HFFc6 (cell line): ENCODE measurements at regions not wholly inside any gene's neighbourhood (a gene's known extent, or its start where the extent isn't known, plus 50 kb on each side); places are given as distances from the start of the nearest gene placed in this dataset.
A peak's percentile ranks its signal among the peaks of the same experiment; 100 is the strongest.

Experiments used
- DNase-seq: peaks from one replicate; pipeline ENCODE4 v3.0.0-alpha.2; 2018
- H3K27ac Mint-ChIP-seq: 2 replicates; pipeline ENCODE4 v1.8.0; 2020; ENCODE audit warnings: mild to moderate bottlenecking, mixed read lengths
- H3K27me3 Mint-ChIP-seq: 2 replicates; pipeline ENCODE4 v1.8.0; 2021; ENCODE audit warnings: mild to moderate bottlenecking, moderate library complexity, mixed read lengths; ENCODE audit not compliant: insufficient read depth
- H3K36me3 Mint-ChIP-seq: 2 replicates; pipeline ENCODE4 v1.8.0; 2021; ENCODE audit warnings: low read depth, mixed read lengths
- H3K4me1 Mint-ChIP-seq: 2 replicates; pipeline ENCODE4 v1.8.0; 2020; ENCODE audit warnings: low read depth, mixed read lengths
- H3K4me3 Mint-ChIP-seq: 2 replicates; pipeline ENCODE4 v1.8.0; 2020; ENCODE audit warnings: mild to moderate bottlenecking, moderate library complexity, mixed read lengths
- H3K9me3 Mint-ChIP-seq: 2 replicates; pipeline ENCODE4 v1.8.0; 2020; ENCODE audit warnings: mild to moderate bottlenecking, mixed read lengths
- CTCF ChIP-seq: fragments of 200-600 bp; sonication (generic); IDR thresholded peaks from 2 replicates; pipeline ENCODE4 v1.5.0; 2021; ENCODE audit warnings: antibody characterized with exemption, mild to moderate bottlenecking

DNA sequence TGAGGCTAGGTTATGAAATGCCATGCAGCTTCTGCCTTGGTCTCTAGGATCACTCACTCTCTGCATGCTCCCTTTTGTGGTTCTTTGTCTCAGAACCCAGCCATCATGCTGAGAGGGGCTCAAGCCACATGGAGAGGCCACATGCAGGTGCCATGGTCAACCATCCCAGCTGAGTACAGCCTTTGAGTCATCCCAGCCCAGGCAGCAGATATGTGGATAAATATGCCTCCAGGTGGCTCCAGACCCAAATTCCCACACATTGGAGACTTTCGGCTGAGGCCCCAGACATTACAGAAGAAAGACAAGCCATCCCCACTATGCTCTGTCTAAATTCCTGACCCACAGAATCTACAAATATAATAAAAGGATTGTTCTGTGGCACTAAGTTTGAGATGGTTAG is 102.0 kb downstream of the LHX9 start:
- H3K9me3 Mint-ChIP-seq: no peaks in the 10 kb centered on the region
- TF ChIP-seq CTCF: no peak
- H3K27ac Mint-ChIP-seq: peak overlapping the region; percentile 84
- no peak for DNase-seq
- H3K36me3 Mint-ChIP-seq: no peaks in the 10 kb centered on the region; the same call in 1 of the 2 replicates
- peak overlapping the region; percentile 47; the same call in 1 of the 2 replicates for H3K4me3 Mint-ChIP-seq
- H3K27me3 Mint-ChIP-seq: no peaks in the 10 kb centered on the region; the same call in none of the 2 replicates
- peaks cover 53% of the 10 kb centered on the region for H3K4me1 Mint-ChIP-seq

GRCh38 chr1:198024336-198024735 is 107.2 kb downstream of the LHX9 start:
- DNase-seq: no peak
- H3K4me3 Mint-ChIP-seq: no peak overlapping the region
- H3K27me3 Mint-ChIP-seq: no peaks in the 10 kb centered on the region; the same call in 1 of the 2 replicates
- TF ChIP-seq CTCF: no peak
- no peaks in the 10 kb centered on the region; the same call in 1 of the 2 replicates for H3K36me3 Mint-ChIP-seq
- H3K9me3 Mint-ChIP-seq: no peaks in the 10 kb centered on the region
- H3K27ac Mint-ChIP-seq: no peak overlapping the region
- peaks cover 26% of the 10 kb centered on the region for H3K4me1 Mint-ChIP-seq

DNA sequence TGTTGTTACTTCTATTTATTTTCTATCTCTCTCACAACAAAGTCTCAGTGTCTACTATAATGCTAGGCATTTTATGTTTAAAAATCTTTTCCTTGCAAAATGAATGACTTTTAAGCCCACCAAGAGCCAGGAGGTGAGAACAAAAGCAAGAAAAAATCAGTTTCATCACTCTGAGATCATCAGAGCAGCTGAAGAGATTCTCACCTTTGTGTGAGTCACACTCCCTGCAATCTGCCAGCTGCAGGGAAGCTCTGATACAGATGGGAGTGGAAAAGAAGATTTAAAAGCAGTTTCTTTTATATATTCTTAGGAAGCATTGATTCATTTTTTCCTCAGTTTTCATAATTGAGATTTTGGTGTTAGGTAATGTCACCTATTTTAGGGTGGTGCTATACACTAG is 107.6 kb downstream of the LHX9 start:
- Mint-ChIP-seq H3K9me3 (no peaks in the 10 kb centered on the region), H3K36me3 (no peaks in the 10 kb centered on the region; the same call in 1 of the 2 replicates), H3K4me1 (peaks cover 26% of the 10 kb centered on the region), H3K27me3 (no peaks in the 10 kb centered on the region), H3K4me3 (no peak overlapping the region), H3K27ac (no peak overlapping the region)
- no peak for TF ChIP-seq CTCF
- DNase-seq: peak; percentile 22

- TF ChIP-seq CTCF: no peak
- Mint-ChIP-seq H3K27me3 (no peaks in the 10 kb centered on the region), H3K27ac (no peak overlapping the region), H3K36me3 (no peaks in the 10 kb centered on the region), H3K4me3 (peak overlapping the region; percentile 38), H3K4me1 (peaks cover 27% of the 10 kb centered on the region), H3K9me3 (no peaks in the 10 kb centered on the region)
- DNase-seq: no peak
Observed at GRCh38 chr1:198030682-198031081, 113.5 kb downstream of the LHX9 start.

DNA sequence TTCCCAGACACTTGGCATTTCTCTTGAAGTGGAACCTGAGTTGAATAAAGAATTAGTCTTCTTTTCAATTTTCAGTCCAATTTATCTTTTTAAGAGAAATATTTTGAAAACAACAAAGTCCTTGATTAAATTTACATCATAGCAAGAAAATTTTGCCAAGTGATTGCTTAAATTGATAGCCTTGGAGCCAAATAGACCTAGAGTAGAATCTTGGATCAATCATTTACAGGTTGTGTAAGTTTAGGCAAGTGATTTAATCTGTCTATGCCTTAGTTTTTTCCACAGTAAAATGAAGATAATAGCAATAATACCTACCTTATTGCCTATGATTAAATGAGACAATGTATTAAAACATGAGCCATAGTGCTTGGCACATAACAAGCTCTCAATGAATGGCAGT is 113.9 kb downstream of the LHX9 start:
- Mint-ChIP-seq H3K4me1 (peaks cover 27% of the 10 kb centered on the region), H3K9me3 (no peaks in the 10 kb centered on the region), H3K27me3 (no peaks in the 10 kb centered on the region)

More for the DNA sequence above, 113.9 kb downstream of the LHX9 start:
- Mint-ChIP-seq H3K27ac (no peak overlapping the region), H3K36me3 (no peaks in the 10 kb centered on the region), H3K4me3 (no peak overlapping the region; the same call in 1 of the 2 replicates)
- DNase-seq: no peak
- no peak for TF ChIP-seq CTCF
